T-helper 2 cell treated with Interferon-gamma antibody and Interleukin-4, amounts not matched to agents 100 ng/mL and 5 ng/mL, for 36 hours (primary cell): ENCODE measurements at regions not wholly inside any gene's neighbourhood (a gene's known extent, or its start where the extent isn't known, plus 50 kb on each side); places are given as distances from the start of the nearest gene placed in this dataset.
"Not testable (repeated sequence)": the region's sequence is repeated elsewhere in the genome, so short reads cannot be mapped to it uniquely, and the experiment has no call there.

Experiments
- intact Hi-C: fragments of 100-400 bp; cut with micrococcal nuclease; formaldehyde crosslinking; loops from one replicate; pipeline ENCODE4 v1.15.1; 2023

- intact Hi-C loops = no loop called here
Observed at GRCh38 chr13:60931858-60932546, 483.6 kb downstream of the PCDH20 start.

- intact Hi-C loops = no loop called here
Observed at GRCh38 chr13:60925686-60926085, 490.0 kb downstream of the PCDH20 start.

- intact Hi-C loops = no loop called here
Observed at GRCh38 chr13:60924856-60925255, 490.8 kb downstream of the PCDH20 start.

GRCh38 chr13:60922576-60923231, 492.9 kb downstream of the PCDH20 start:
- intact Hi-C loops = no loop called here

GRCh38 chr13:60893801-60894200, 496.8 kb downstream of the TDRD3 start:
- intact Hi-C loops = no loop called here

- intact Hi-C loops = no loop called here
Observed at GRCh38 chr13:60887711-60888110, 490.7 kb downstream of the TDRD3 start.

- intact Hi-C loops = no loop called here
Observed at GRCh38 chr13:60881507-60881906, 484.5 kb downstream of the TDRD3 start.

GRCh38 chr13:60873116-60873515, 476.1 kb downstream of the TDRD3 start:
- intact Hi-C loops = no loop called here

- intact Hi-C loops = no loop called here
Observed at GRCh38 chr13:60869941-60870613, 473.1 kb downstream of the TDRD3 start.

- intact Hi-C loops = no loop called here
Observed at GRCh38 chr13:60869225-60869624, 472.2 kb downstream of the TDRD3 start.

- intact Hi-C loops = no loop called here
Observed at GRCh38 chr13:60862036-60862435, 465.0 kb downstream of the TDRD3 start.

- intact Hi-C loops = no loop called here
Observed at GRCh38 chr13:60857698-60858097, 460.7 kb downstream of the TDRD3 start.

GRCh38 chr13:60852886-60853285, 455.9 kb downstream of the TDRD3 start:
- intact Hi-C loops = no loop called here

GRCh38 chr13:60851378-60851777, 454.4 kb downstream of the TDRD3 start:
- intact Hi-C loops = no loop called here

GRCh38 chr13:60850526-60850925, 453.5 kb downstream of the TDRD3 start:
- intact Hi-C loops = no loop called here

GRCh38 chr13:60838581-60838980, 441.6 kb downstream of the TDRD3 start:
- intact Hi-C loops = no loop called here

- intact Hi-C loops = no loop called here
Observed at GRCh38 chr13:60837806-60838205, 440.8 kb downstream of the TDRD3 start.

GRCh38 chr13:60836821-60837220, 439.8 kb downstream of the TDRD3 start:
- intact Hi-C loops = no loop called here

- intact Hi-C loops = no loop called here
Observed at GRCh38 chr13:60811581-60811980, 414.6 kb downstream of the TDRD3 start.

GRCh38 chr13:60805640-60806039, 408.6 kb downstream of the TDRD3 start:
- intact Hi-C loops = not testable (repeated sequence)

GRCh38 chr13:60798503-60798902, 401.5 kb downstream of the TDRD3 start:
- intact Hi-C loops = no loop called here

- intact Hi-C loops = no loop called here
Observed at GRCh38 chr13:60797112-60797511, 400.1 kb downstream of the TDRD3 start.

- intact Hi-C loops = no loop called here
Observed at GRCh38 chr13:60794751-60795150, 397.7 kb downstream of the TDRD3 start.
